ENCODE measurements at regions not wholly inside any gene's neighbourhood (a gene's known extent, or its start where the extent isn't known, plus 50 kb on each side); places are given as distances from the start of the nearest gene placed in this dataset.
A peak's percentile ranks its signal among the peaks of the same experiment; 100 is the strongest.

GRCh38 chr22:26865021-26865420 is 207.6 kb downstream of the MIAT start:
- WGBS, 10 experiments, result 71 to 100% (median 100%) methylated on average over 1 of the region's 1 CpG; no CpG with 5 or more reads in 3 of the 10 experiments
- in situ Hi-C loops (cut with MboI; ENCODE audit: low pct_unique_long_range_greater_than_20kb in 2 of 9, low sequenced_read_pairs in 9 of 9, unreplicated experiment in 9 of 9), result no loop called here
- no peak for ATAC-seq (replicated peaks in 6 of 8)

GRCh38 chr22:26883393-26883792 is 226.0 kb downstream of the MIAT start:
- ATAC-seq (replicated peaks in 6 of 8), result no peak
- Histone ChIP-seq H3K4me1 (replicated peaks in 1 of 2) (no peaks in the 10 kb centered on the region), H3K4me3 (no peak overlapping the region), H3K27ac (no peak overlapping the region)
- WGBS, 10 experiments, result 83 to 100% (median 89%) methylated on average over 1 to 4 of the region's 4 CpGs; no CpG with 5 or more reads in 2 of the 10 experiments
- in situ Hi-C loops (cut with MboI; ENCODE audit: low pct_unique_long_range_greater_than_20kb in 2 of 9, low sequenced_read_pairs in 9 of 9, unreplicated experiment in 9 of 9), result no loop called here

More at GRCh38 chr22:26865021-26865420, 207.6 kb downstream of the MIAT start:
- H3K27ac ChIP-seq, result no peak overlapping the region
- no peak overlapping the region for H3K4me3 ChIP-seq
- peaks cover 0 to 3% of the 10 kb centered on the region in 2 donors for H3K4me1 ChIP-seq (replicated peaks in 1 of 2)

- H3K27ac ChIP-seq, result no peak overlapping the region
Observed at GRCh38 chr22:26884921-26885320, 227.5 kb downstream of the MIAT start.

GRCh38 chr22:26885441-26886261 is 228.3 kb downstream of the MIAT start:
- H3K27ac ChIP-seq, result no peak overlapping the region
- in situ Hi-C loops (cut with MboI; ENCODE audit: low pct_unique_long_range_greater_than_20kb in 2 of 9, low sequenced_read_pairs in 9 of 9, unreplicated experiment in 9 of 9), result no loop called here
- WGBS, 10 experiments, result 0 to 100% (median 28%) methylated on average over 1 to 2 of the region's 2 CpGs; no CpG with 5 or more reads in 4 of the 10 experiments
- ATAC-seq (replicated peaks in 6 of 8), result no peak
- H3K4me1 ChIP-seq (replicated peaks in 1 of 2), result peaks cover 0 to 4% of the 10 kb centered on the region in 2 donors
- no peak overlapping the region for H3K4me3 ChIP-seq

More at GRCh38 chr22:26884921-26885320, 227.5 kb downstream of the MIAT start:
- H3K4me1 ChIP-seq (replicated peaks in 1 of 2), result no peaks in the 10 kb centered on the region
- in situ Hi-C loops (cut with MboI; ENCODE audit: low pct_unique_long_range_greater_than_20kb in 2 of 9, low sequenced_read_pairs in 9 of 9, unreplicated experiment in 9 of 9), result no loop called here
- WGBS, 10 experiments, result 74 to 100% (median 89%) methylated on average over 1 to 5 of the region's 7 CpGs; no CpG with 5 or more reads in 2 of the 10 experiments
- no peak for ATAC-seq (replicated peaks in 6 of 8)
- H3K4me3 ChIP-seq, result no peak overlapping the region

- H3K4me3 ChIP-seq, result no peak overlapping the region
- H3K27ac ChIP-seq, result no peak overlapping the region
- H3K4me1 ChIP-seq (replicated peaks in 1 of 2), result peaks cover 7 to 14% of the 10 kb centered on the region in 2 donors
- WGBS, 10 experiments, result 0 to 93% (median 30%) methylated on average over 1 to 6 of the region's 6 CpGs; no CpG with 5 or more reads in 4 of the 10 experiments
- peak in 4 of 8 experiments; percentile 11 to 87 (median 68) for ATAC-seq (replicated peaks in 6 of 8)
- in situ Hi-C loops (cut with MboI; ENCODE audit: low pct_unique_long_range_greater_than_20kb in 2 of 9, low sequenced_read_pairs in 9 of 9, unreplicated experiment in 9 of 9), result no loop called here
Observed at GRCh38 chr22:26887456-26887855, 230.1 kb downstream of the MIAT start.

- no peak overlapping the region for H3K4me3 ChIP-seq
- WGBS, 10 experiments, result 0 to 90% (median 53%) methylated on average over 1 to 4 of the region's 4 CpGs; no CpG with 5 or more reads in 6 of the 10 experiments
- H3K27ac ChIP-seq, result no peak overlapping the region
- ATAC-seq (replicated peaks in 6 of 8), result no peak
- in situ Hi-C loops (cut with MboI; ENCODE audit: low pct_unique_long_range_greater_than_20kb in 2 of 9, low sequenced_read_pairs in 9 of 9, unreplicated experiment in 9 of 9), result no loop called here
- peaks cover 10 to 19% of the 10 kb centered on the region in 2 donors for H3K4me1 ChIP-seq (replicated peaks in 1 of 2)
Observed at GRCh38 chr22:26887916-26888315, 230.5 kb downstream of the MIAT start.

- in situ Hi-C loops (cut with MboI; ENCODE audit: low pct_unique_long_range_greater_than_20kb in 2 of 9, low sequenced_read_pairs in 9 of 9, unreplicated experiment in 9 of 9), result no loop called here
- ATAC-seq (replicated peaks in 6 of 8), result no peak
- peaks cover 16 to 28% of the 10 kb centered on the region in 2 donors for H3K4me1 ChIP-seq (replicated peaks in 1 of 2)
Observed at GRCh38 chr22:26888887-26889286, 231.5 kb downstream of the MIAT start.

GRCh38 chr22:26889802-26890201 is 232.4 kb downstream of the MIAT start:
- no peak overlapping the region for H3K4me3 ChIP-seq
- in situ Hi-C loops (cut with MboI; ENCODE audit: low pct_unique_long_range_greater_than_20kb in 2 of 9, low sequenced_read_pairs in 9 of 9, unreplicated experiment in 9 of 9), result no loop called here
- H3K27ac ChIP-seq, result no peak overlapping the region
- peaks cover 16 to 34% of the 10 kb centered on the region in 2 donors for H3K4me1 ChIP-seq (replicated peaks in 1 of 2)
- no peak for ATAC-seq (replicated peaks in 6 of 8)
- WGBS, 10 experiments, result 9 to 100% (median 89%) methylated on average over 2 to 7 of the region's 7 CpGs; no CpG with 5 or more reads in 1 of the 10 experiments

More at GRCh38 chr22:26888887-26889286, 231.5 kb downstream of the MIAT start:
- Histone ChIP-seq H3K27ac (no peak overlapping the region), H3K4me3 (no peak overlapping the region)
- 49 to 93% (median 82%) methylated on average over 3 to 4 of the region's 8 CpGs; no CpG with 5 or more reads in 6 of the 10 experiments for WGBS, 10 experiments

- H3K27ac ChIP-seq, result no peak overlapping the region
- in situ Hi-C loops (cut with MboI; ENCODE audit: low pct_unique_long_range_greater_than_20kb in 2 of 9, low sequenced_read_pairs in 9 of 9, unreplicated experiment in 9 of 9), result no loop called here
- H3K4me1 ChIP-seq (replicated peaks in 1 of 2), result peaks cover 18 to 34% of the 10 kb centered on the region in 2 donors
- H3K4me3 ChIP-seq, result no peak overlapping the region
- peak; percentile 5 to 77 (median 68) for ATAC-seq (replicated peaks in 6 of 8)
- WGBS, 10 experiments, result 0 to 53% (median 31%) methylated on average over 1 to 4 of the region's 5 CpGs; no CpG with 5 or more reads in 4 of the 10 experiments
Observed at GRCh38 chr22:26890870-26891269, 233.5 kb downstream of the MIAT start.

GRCh38 chr22:26891429-26891828 is 234.0 kb downstream of the MIAT start:
- Histone ChIP-seq H3K27ac (no peak overlapping the region), H3K4me1 (replicated peaks in 1 of 2) (peaks cover 18 to 34% of the 10 kb centered on the region in 2 donors), H3K4me3 (no peak overlapping the region)
- WGBS, 10 experiments, result 66 to 100% (median 81%) methylated on average over 2 to 3 of the region's 3 CpGs; no CpG with 5 or more reads in 6 of the 10 experiments
- in situ Hi-C loops (cut with MboI; ENCODE audit: low pct_unique_long_range_greater_than_20kb in 2 of 9, low sequenced_read_pairs in 9 of 9, unreplicated experiment in 9 of 9), result no loop called here
- peak in 4 of 8 experiments; percentile 3 to 51 (median 25) for ATAC-seq (replicated peaks in 6 of 8)

GRCh38 chr22:26892166-26893041 is 235.0 kb downstream of the MIAT start:
- in situ Hi-C loops (cut with MboI; ENCODE audit: low pct_unique_long_range_greater_than_20kb in 2 of 9, low sequenced_read_pairs in 9 of 9, unreplicated experiment in 9 of 9), result no loop called here
- peaks cover 18 to 34% of the 10 kb centered on the region in 2 donors for H3K4me1 ChIP-seq (replicated peaks in 1 of 2)
- 40 to 100% (median 68%) methylated on average over 1 to 7 of the region's 20 CpGs; no CpG with 5 or more reads in 2 of the 10 experiments for WGBS, 10 experiments
- H3K27ac ChIP-seq, result no peak overlapping the region
- no peak overlapping the region for H3K4me3 ChIP-seq
- ATAC-seq (replicated peaks in 6 of 8), result peak in 5 of 8 experiments; percentile 4 to 29 (median 9)

GRCh38 chr22:26893173-26894110 is 236.1 kb downstream of the MIAT start:
- H3K4me3 ChIP-seq, result no peak overlapping the region
- peak in 5 of 8 experiments; percentile 53 to 77 (median 67) for ATAC-seq (replicated peaks in 6 of 8)
- H3K27ac ChIP-seq, result no peak overlapping the region
- 45 to 88% (median 61%) methylated on average over 2 to 10 of the region's 18 CpGs for WGBS, 10 experiments
- in situ Hi-C loops (cut with MboI; ENCODE audit: low pct_unique_long_range_greater_than_20kb in 2 of 9, low sequenced_read_pairs in 9 of 9, unreplicated experiment in 9 of 9), result no loop called here
- H3K4me1 ChIP-seq (replicated peaks in 1 of 2), result peaks cover 18 to 34% of the 10 kb centered on the region in 2 donors

Data from motor neuron (in vitro differentiated cells).